HL-60 (cell line): ENCODE measurements at regions not wholly inside any gene's neighbourhood (a gene's known extent, or its start where the extent isn't known, plus 50 kb on each side); places are given as distances from the start of the nearest gene placed in this dataset.

Experiments used
- DNase-seq, 2 experiments: peaks; one replicate each; pipeline ENCODE4 v3.0.0-alpha.2; 2010 to 2020; ENCODE audit warnings: low read depth in 1 of 2, low spot score in 1 of 2
- H3K27ac ChIP-seq: fragments of 250-450 bp; sonication (Bioruptor Pico); replicated peaks from 2 replicates; pipeline ENCODE4 v1.5.1; 2020; ENCODE audit warnings: mild to moderate bottlenecking, moderate library complexity
- H3K27me3 ChIP-seq: fragments of 250-450 bp; sonication (Bioruptor Pico); 2 replicates; pipeline ENCODE4 v1.5.1; 2021; ENCODE audit warnings: mild to moderate bottlenecking, moderate library complexity; ENCODE audit not compliant: insufficient read depth, poor library complexity, severe bottlenecking
- H3K4me3 ChIP-seq: replicated peaks from 2 replicates; pipeline ENCODE4 v1.5.1; 2011; ENCODE audit warnings: mild to moderate bottlenecking, control low read depth, low read length; ENCODE audit not compliant: insufficient read depth
- CTCF ChIP-seq: IDR thresholded peaks from one replicate; pipeline ENCODE4 v1.5.1; 2011; ENCODE audit warnings: low read length, control low read depth, inconsistent platforms; ENCODE audit not compliant: insufficient read depth
- GABPA ChIP-seq: IDR thresholded peaks from 2 replicates; pipeline ENCODE4 v1.6.1; 2012; ENCODE audit warnings: low read depth
- POLR2AphosphoS5 ChIP-seq: IDR thresholded peaks from 2 replicates; pipeline ENCODE4 v1.6.1; 2012; ENCODE audit warnings: low read depth
- REST ChIP-seq: IDR thresholded peaks from 2 replicates; pipeline ENCODE4 v1.6.1; 2012; ENCODE audit warnings: low read depth; ENCODE audit not compliant: insufficient replicate concordance
- SPI1 ChIP-seq: IDR thresholded peaks from 2 replicates; pipeline ENCODE4 v1.6.1; 2012; ENCODE audit warnings: low read depth, mild to moderate bottlenecking, borderline replicate concordance

- no peak for DNase-seq
- no peak overlapping the region for H3K4me3 ChIP-seq
- no peak overlapping the region for H3K27ac ChIP-seq
- no peaks in the 10 kb centered on the region for H3K27me3 ChIP-seq
- TF ChIP-seq GABPA, result no peak
- TF ChIP-seq CTCF, result no peak
- TF ChIP-seq SPI1, result no peak
- no peak for TF ChIP-seq REST
- TF ChIP-seq POLR2AphosphoS5, result no peak
These were observed 246.1 kb downstream of the NDFIP2 start for GRCh38 chr13:79727086-79727485.

- no peaks in the 10 kb centered on the region for H3K27me3 ChIP-seq
These were observed 244.9 kb downstream of the NDFIP2 start for GRCh38 chr13:79725841-79726240.

GRCh38 chr13:79724348-79725103 lies 243.6 kb downstream of the NDFIP2 start:
- no peak overlapping the region for H3K27ac ChIP-seq
- DNase-seq, result no peak

More at GRCh38 chr13:79725841-79726240, 244.9 kb downstream of the NDFIP2 start:
- no peak for DNase-seq
- TF ChIP-seq CTCF (no peak), SPI1 (no peak), GABPA (no peak)
- no peak overlapping the region for H3K4me3 ChIP-seq
- H3K27ac ChIP-seq, result no peak overlapping the region

More at GRCh38 chr13:79724348-79725103, 243.6 kb downstream of the NDFIP2 start:
- Histone ChIP-seq H3K4me3 (no peak overlapping the region), H3K27me3 (no peaks in the 10 kb centered on the region)
- TF ChIP-seq GABPA (no peak), SPI1 (no peak), POLR2AphosphoS5 (no peak), CTCF (no peak), REST (no peak)
